Testis (tissue), 2 donors: ENCODE measurements at regions not wholly inside any gene's neighbourhood (a gene's known extent, or its start where the extent isn't known, plus 50 kb on each side); places are given as distances from the start of the nearest gene placed in this dataset.

Experiments
- DNase-seq: peaks from one replicate; pipeline ENCODE4 v3.0.0-alpha.2; 2019
- H3K27ac ChIP-seq, 2 donors: fragments of 200-600 bp; sonication (generic); one replicate each; pipeline ENCODE4 v1.5.1; 2019
- H3K27me3 ChIP-seq: fragments of 200-600 bp; sonication (generic); one replicate; pipeline ENCODE4 v1.5.1; 2019
- H3K36me3 ChIP-seq: fragments of 200-600 bp; sonication (generic); one replicate; pipeline ENCODE4 v1.5.1; 2017; ENCODE audit warnings: low read depth; ENCODE audit errors: missing control alignments
- H3K4me1 ChIP-seq: fragments of 200-600 bp; sonication (generic); one replicate; pipeline ENCODE4 v1.5.1; 2019
- H3K4me3 ChIP-seq, 2 donors: fragments of 200-600 bp; sonication (generic); one replicate each; pipeline ENCODE4 v1.5.1; 2017 to 2019
- H3K9me3 ChIP-seq: fragments of 200-600 bp; sonication (generic); one replicate; pipeline ENCODE4 v1.5.1; 2017
- POLR2A ChIP-seq: fragments of 450-650 bp; IDR thresholded peaks from one replicate; pipeline ENCODE4 v1.6.1; 2017; ENCODE audit warnings: antibody characterized with exemption, mild to moderate bottlenecking, moderate library complexity
- WGBS, 2 donors: methylation state at CpG; one replicate each; pipeline ENCODE4 v1.1.5; 2018; 5-methylcytosine and 5-hydroxymethylcytosine counted together
- intact Hi-C: fragments of 100-400 bp; cut with DNase I; formaldehyde crosslinking; loops from one replicate; pipeline ENCODE4 v1.15.1; 2023; ENCODE audit warnings: low total_unique reads
- TF ChIP-seq, protein P1 (sequence below), 3 experiments: fragments of 450-650 bp in 2 of 3; fragments of 200-600 bp in 1 of 3; sonication (generic) in 1 of 3; IDR thresholded peaks; one replicate each; pipeline ENCODE4 v1.5.1; 2016 to 2019; ENCODE audit warnings: antibody characterized with exemption in 3 of 3, mild to moderate bottlenecking in 2 of 3, moderate library complexity in 1 of 3

DNA sequence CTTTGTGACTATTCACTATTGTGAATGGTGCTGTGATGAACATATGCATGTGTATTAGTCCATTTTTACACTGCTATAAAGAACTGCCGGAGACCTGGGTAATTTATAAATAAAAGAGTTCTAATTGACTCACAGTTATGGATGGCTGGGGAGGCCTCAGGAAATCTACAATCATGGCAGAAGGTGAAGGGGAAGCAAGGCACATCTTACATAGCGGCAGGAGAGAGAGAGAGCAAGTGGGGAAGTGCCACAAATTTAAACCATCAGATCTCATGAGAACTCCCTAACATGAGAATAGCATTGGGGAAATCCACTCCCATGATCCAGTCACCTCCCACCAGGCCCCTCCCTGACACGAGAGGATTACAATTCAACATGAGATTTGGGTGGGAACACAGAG, 90.8 kb downstream of the ATP23 start:
- H3K4me3 ChIP-seq: no peak overlapping the region
- H3K27ac ChIP-seq: no peak overlapping the region
- no peaks in the 10 kb centered on the region for H3K36me3 ChIP-seq
- intact Hi-C loops: no loop called here
- DNase-seq: no peak
- WGBS, 2 donors: 85 to 94% methylated on average over 3 of the region's 3 CpGs
- H3K27me3 ChIP-seq: no peaks in the 10 kb centered on the region
- no peaks in the 10 kb centered on the region for H3K4me1 ChIP-seq
- TF ChIP-seq, protein P1, sequence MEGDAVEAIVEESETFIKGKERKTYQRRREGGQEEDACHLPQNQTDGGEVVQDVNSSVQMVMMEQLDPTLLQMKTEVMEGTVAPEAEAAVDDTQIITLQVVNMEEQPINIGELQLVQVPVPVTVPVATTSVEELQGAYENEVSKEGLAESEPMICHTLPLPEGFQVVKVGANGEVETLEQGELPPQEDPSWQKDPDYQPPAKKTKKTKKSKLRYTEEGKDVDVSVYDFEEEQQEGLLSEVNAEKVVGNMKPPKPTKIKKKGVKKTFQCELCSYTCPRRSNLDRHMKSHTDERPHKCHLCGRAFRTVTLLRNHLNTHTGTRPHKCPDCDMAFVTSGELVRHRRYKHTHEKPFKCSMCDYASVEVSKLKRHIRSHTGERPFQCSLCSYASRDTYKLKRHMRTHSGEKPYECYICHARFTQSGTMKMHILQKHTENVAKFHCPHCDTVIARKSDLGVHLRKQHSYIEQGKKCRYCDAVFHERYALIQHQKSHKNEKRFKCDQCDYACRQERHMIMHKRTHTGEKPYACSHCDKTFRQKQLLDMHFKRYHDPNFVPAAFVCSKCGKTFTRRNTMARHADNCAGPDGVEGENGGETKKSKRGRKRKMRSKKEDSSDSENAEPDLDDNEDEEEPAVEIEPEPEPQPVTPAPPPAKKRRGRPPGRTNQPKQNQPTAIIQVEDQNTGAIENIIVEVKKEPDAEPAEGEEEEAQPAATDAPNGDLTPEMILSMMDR (IDR thresholded peaks at IDR 0.05): no peak
- no peak for TF ChIP-seq POLR2A
- no peaks in the 10 kb centered on the region for H3K9me3 ChIP-seq

DNA sequence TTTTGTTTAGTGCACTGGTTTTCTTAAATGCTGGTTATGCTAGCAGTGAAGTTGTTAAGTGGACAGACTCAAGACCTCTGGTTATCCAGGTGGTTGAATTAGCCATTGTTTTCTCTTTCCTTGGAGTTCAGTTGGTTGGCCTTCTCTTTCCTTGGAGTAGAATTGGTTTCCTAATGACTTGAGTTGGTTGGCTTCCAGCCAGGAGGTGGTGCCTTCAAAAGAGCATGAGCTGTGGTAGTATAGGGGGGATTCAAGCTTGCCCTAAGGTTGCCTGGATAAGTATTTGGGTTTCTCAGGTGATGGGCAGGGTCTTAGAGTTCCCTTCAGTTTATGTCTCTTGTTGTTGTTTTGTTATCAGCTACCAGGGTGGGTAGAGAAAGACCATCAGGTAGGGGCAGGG, 92.5 kb downstream of the ATP23 start:
- intact Hi-C loops: no loop called here
- no peak for DNase-seq
- no peak overlapping the region for H3K27ac ChIP-seq
- no peaks in the 10 kb centered on the region for H3K4me1 ChIP-seq
- TF ChIP-seq POLR2A: no peak
- TF ChIP-seq, protein P1 (IDR thresholded peaks at IDR 0.05): no peak
- H3K27me3 ChIP-seq: no peaks in the 10 kb centered on the region
- no peak overlapping the region for H3K4me3 ChIP-seq
- no peaks in the 10 kb centered on the region for H3K36me3 ChIP-seq
- no peaks in the 10 kb centered on the region for H3K9me3 ChIP-seq

DNA sequence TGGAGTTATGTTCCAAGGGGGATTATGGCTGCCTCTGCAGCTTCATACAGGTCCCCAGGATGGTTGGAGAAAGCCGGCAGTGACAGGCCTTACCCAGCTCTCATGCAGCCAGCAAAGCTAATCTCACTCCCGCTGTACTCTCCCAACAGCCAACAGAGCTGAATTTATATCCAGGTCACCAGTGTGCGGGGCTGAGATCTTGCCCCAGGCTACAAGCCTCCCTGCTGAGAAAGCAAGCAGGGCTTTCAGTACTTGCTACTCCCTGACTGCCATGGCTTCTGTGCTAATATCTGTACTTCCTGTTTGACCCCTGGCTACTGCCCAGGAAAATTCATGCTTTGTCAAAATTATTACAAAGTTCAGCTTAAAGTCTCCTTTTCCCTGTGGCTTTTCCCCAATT, 92.9 kb downstream of the ATP23 start:
- Histone ChIP-seq H3K27ac (no peak overlapping the region), H3K4me3 (no peak overlapping the region), H3K27me3 (no peaks in the 10 kb centered on the region), H3K36me3 (no peaks in the 10 kb centered on the region), H3K4me1 (no peaks in the 10 kb centered on the region), H3K9me3 (no peaks in the 10 kb centered on the region)
- no peak for DNase-seq
- whole genome bisulfite sequencing, 2 donors: 33 to 82% methylated on average over 1 to 2 of the region's 3 CpGs
- TF ChIP-seq, protein P1 (IDR thresholded peaks at IDR 0.05): no peak
- no peak for TF ChIP-seq POLR2A
- intact Hi-C loops: no loop called here

DNA sequence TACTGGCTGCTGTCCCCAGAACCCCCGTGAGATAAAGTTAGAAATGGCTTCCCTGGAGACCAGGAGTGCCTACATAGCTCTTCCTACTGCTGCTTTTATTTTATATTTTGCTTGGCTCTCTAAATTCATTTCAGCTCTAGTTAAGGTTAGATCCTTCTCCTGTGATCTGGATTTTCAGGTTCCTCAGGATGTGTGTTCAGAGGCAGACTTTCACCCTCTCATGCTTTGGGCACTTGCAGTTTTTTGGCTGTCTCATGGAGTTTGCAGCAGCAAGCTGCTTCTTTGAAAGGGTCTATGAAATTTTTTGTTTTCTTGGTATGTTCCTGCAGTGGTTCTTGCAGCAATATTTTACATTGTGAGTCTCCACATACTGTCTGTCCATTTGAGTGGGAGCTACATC, 93.3 kb downstream of the ATP23 start:
- Histone ChIP-seq H3K36me3 (no peaks in the 10 kb centered on the region), H3K4me1 (no peaks in the 10 kb centered on the region), H3K9me3 (no peaks in the 10 kb centered on the region), H3K4me3 (no peak overlapping the region), H3K27me3 (no peaks in the 10 kb centered on the region), H3K27ac (no peak overlapping the region)
- intact Hi-C loops: no loop called here
- TF ChIP-seq, protein P1 (IDR thresholded peaks at IDR 0.05): no peak
- no peak for TF ChIP-seq POLR2A
- 8 to 38% methylated on average over 1 of the region's 1 CpG for whole genome bisulfite sequencing, 2 donors
- no peak for DNase-seq

DNA sequence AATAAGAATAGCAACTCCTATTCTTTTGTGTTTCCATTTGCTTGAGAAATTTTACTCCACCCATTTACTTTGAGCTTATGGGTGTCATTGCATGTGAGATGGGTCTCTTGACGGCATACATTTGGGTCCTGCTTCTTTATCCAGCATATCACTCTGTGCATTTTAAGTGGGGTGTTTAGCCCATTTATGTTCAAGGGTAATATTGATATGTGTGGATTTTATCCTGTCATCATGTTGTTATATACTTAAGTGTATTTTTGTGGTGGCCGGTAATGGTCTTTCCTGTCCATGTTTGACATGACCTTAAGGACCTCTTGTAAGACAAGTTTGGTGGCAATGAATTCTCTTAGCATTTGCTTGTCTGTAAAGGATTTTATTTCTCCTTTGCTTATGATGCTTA, 100.1 kb downstream of the ATP23 start:
- intact Hi-C loops: no loop called here
- TF ChIP-seq, protein P1 (IDR thresholded peaks at IDR 0.05): no peak
- TF ChIP-seq POLR2A: no peak
- 85 to 91% methylated on average over 2 of the region's 2 CpGs for WGBS, 2 donors

More for the DNA sequence above, 100.1 kb downstream of the ATP23 start:
- Histone ChIP-seq H3K36me3 (no peaks in the 10 kb centered on the region), H3K27me3 (no peaks in the 10 kb centered on the region), H3K9me3 (no peaks in the 10 kb centered on the region), H3K27ac (no peak overlapping the region), H3K4me1 (no peaks in the 10 kb centered on the region), H3K4me3 (no peak overlapping the region)
- no peak for DNase-seq
